LoVo (cell line): ENCODE measurements at regions not wholly inside any gene's neighbourhood (a gene's known extent, or its start where the extent isn't known, plus 50 kb on each side); places are given as distances from the start of the nearest gene placed in this dataset.

ENCODE experiments used
- DNase-seq: peaks from one replicate; pipeline ENCODE4 v3.0.0-alpha.2; 2016; ENCODE audit warnings: low spot score

GRCh38 chr12:84807249-84807648, 105.3 kb downstream of the SLC6A15 start:
- DNase-seq, result no peak

DNA sequence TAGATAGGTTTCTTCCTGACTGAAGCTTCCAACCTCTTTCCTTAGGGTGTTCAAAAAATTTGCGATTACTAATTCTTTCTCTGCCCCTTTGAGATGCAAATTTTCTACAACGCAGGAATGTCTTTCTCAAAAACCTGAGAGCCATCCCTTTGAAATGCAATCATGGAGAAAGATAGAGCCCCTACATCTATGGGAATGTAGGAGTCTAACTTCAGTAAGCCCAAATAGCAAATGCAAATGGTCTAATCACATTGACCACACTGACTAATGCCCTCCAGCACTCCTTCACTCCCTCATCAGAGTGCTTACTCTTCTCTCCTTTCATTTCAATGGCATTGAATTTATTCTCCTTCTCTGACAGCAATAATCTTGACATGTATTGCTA, 107.1 kb downstream of the SLC6A15 start:
- no peak for DNase-seq

- DNase-seq, result no peak
Observed at GRCh38 chr12:84804691-84805473, 107.7 kb downstream of the SLC6A15 start.

DNA sequence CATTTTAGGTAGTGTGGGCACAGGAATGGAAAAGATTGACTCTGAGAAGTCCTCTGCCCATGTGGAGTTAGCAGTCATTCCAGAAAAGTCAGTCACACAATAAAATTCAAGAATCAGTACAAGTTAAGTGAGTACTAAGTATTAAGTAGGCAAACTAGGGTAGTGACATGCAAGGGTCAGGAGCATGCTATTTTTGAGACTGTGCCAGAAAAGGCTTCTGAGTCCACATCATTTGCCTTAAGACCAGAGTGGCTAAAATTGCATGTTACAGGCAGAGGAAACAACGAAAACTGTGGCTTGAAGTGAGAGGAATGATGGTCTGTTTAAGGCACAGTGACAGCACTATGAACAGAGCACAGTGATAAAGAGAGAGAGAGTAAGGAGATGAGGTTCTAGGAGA, 108.9 kb downstream of the SLC6A15 start:
- DNase-seq, result no peak

DNA sequence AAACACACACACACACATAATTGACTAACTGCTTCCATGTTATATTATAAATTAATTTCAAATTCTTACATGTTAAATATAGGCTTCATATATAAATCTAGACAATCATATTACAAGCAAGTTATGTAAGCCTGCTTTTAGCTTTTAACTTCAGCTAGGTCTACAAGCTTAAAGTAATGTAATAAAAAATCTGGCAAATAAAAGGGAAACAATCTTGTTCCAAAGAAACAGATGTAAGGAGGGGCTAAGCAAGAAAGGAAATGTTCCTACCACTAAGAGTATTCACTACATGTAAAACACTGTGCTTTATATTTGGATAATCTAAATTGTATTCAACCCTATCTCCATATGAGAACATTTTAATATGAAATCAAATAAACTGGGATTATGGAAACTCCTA, 110.4 kb downstream of the SLC6A15 start:
- no peak for DNase-seq

- no peak for DNase-seq
Observed at GRCh38 chr12:84793558-84794367, 118.8 kb downstream of the SLC6A15 start.

- no peak for DNase-seq
Observed at GRCh38 chr12:84791444-84791843, 121.2 kb downstream of the SLC6A15 start.

GRCh38 chr12:84789184-84789583, 123.4 kb downstream of the SLC6A15 start:
- no peak for DNase-seq

GRCh38 chr12:84787253-84787652, 125.3 kb downstream of the SLC6A15 start:
- no peak for DNase-seq

- DNase-seq, result no peak
Observed at GRCh38 chr12:84786622-84787021, 126.0 kb downstream of the SLC6A15 start.

GRCh38 chr12:84785951-84786350, 126.6 kb downstream of the SLC6A15 start:
- DNase-seq, result no peak

DNA sequence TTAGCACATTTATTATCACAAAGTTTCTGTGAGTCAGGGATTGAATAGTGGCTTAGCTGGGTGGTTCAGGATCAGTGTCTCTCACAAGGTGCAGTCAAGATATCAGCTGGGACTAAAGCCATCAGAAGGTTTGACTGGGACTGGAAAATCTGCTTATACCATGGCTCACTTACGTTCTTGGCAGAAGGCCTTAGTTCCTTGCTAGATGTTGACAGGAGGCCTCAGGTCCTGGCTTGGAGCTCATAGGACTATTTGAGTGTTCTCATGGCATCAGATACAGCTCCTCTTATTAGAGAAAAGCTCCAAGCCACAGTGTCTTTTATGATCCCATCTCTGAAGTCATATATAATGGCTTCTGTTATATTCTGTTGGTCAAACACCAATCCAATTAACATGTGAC, 127.3 kb downstream of the SLC6A15 start:
- DNase-seq, result no peak

- DNase-seq, result no peak
Observed at GRCh38 chr12:84779169-84779568, 133.4 kb downstream of the SLC6A15 start.

- peak; percentile 23 for DNase-seq
Observed at GRCh38 chr12:84772281-84772680, 140.3 kb downstream of the SLC6A15 start.

DNA sequence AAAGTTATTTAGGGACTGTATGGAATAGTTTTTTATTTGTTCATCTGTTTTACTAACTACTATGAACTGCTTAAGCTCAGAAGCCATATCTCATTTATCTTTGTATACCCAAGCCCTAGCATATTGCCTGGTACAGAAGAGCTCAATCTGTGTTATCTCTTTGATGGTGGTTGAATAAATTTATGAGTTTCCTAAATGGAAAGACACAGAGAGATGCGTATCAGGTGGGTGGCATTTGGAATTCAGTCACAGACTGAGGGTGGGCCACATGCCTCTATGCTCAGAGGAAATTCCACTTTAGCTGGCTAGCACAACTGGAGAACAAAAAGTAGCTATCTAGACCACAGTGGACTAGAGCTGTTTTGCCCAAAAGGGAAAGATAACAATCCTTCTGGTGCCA, 145.5 kb downstream of the SLC6A15 start:
- DNase-seq, result no peak

DNA sequence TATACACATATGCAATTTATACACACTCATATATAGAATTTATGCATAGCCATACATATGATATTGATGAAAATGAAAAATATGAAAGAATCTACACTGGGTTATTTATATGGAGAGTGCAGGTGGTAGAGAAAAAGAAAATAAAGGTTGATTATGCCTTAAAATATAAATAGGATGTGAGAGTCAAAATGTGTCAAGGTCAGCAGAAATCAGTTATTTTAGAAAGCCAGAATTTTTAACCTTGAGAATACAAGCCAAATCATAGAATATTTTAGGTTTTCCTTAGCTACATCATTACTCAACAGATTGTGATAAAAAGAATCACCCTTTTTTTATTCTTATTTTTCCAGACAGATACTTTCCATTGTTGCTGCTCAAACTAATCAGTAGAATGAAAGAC, 146.2 kb downstream of the SLC6A15 start:
- no peak for DNase-seq

DNA sequence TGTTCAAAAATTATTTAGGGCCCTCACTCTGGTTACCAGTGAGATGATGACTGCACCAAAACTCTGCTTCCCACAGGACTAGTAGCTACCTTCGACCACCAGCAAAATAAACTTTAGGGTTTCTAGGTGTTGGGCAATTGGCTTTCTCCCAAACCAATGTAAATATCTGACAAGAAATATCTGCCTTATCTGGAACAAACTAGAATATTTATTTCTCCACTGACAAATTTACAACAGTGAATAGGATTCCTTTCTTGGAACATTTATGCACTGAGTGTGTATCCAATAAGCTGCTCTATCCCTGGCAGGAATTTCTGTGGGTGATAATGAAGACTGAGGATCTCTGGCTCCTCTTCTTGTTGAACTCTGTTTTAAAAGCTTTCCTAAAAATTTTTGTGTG, 148.6 kb downstream of the SLC6A15 start:
- DNase-seq, result no peak

- DNase-seq, result no peak
Observed at GRCh38 chr12:84763107-84763506, 149.5 kb downstream of the SLC6A15 start.

GRCh38 chr12:84760091-84760865, 152.3 kb downstream of the SLC6A15 start:
- no peak for DNase-seq

DNA sequence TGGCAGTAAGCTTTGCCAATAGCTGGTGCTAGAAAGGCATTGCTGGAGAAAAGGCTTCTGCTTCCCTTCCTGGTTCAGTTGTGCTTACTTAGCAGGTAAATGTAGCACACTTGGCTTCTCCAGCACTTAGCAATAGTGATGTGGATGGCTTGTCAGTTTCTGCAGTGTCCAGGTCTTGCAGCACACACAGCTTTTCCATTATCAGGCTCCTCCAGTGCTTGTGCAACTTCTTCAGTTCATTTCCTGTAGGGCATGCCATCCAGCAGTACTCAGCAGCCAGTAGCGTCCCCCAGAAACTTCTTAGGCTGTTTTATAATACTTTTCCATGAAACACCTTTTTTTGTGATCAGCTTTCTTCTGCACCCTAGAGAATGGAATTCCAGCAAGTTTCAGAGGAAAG, 154.6 kb downstream of the SLC6A15 start:
- no peak for DNase-seq

- DNase-seq, result no peak
Observed at GRCh38 chr12:84756961-84757360, 155.6 kb downstream of the SLC6A15 start.

GRCh38 chr12:84745127-84745526, 167.5 kb downstream of the SLC6A15 start:
- no peak for DNase-seq

- DNase-seq, result no peak
Observed at GRCh38 chr12:84741692-84742091, 170.9 kb downstream of the SLC6A15 start.
